ENCODE measurements at regions not wholly inside any gene's neighbourhood (a gene's known extent, or its start where the extent isn't known, plus 50 kb on each side); places are given as distances from the start of the nearest gene placed in this dataset.

- no peaks in the 10 kb centered on the region for H4K20me1 ChIP-seq (ENCODE audit: insufficient read depth, low read length)
- no peaks in the 10 kb centered on the region for H3F3A ChIP-seq (ENCODE audit: insufficient read depth, low read length)
- no peak overlapping the region for H2AFZ ChIP-seq (ENCODE audit: low read length)
- TF ChIP-seq EZH2 (IDR thresholded peaks at IDR 0.05; ENCODE audit: borderline replicate concordance, low read length) (no peak), CTCF (IDR thresholded peaks at IDR 0.05; ENCODE audit: low read length) (no peak)
- H3K4me3 ChIP-seq (ENCODE audit: low read depth, low read length, poor library complexity, severe bottlenecking), result no peak overlapping the region
- no peaks in the 10 kb centered on the region for H3K79me2 ChIP-seq (ENCODE audit: insufficient read depth, low read length)
- no peaks in the 10 kb centered on the region for H3K27me3 ChIP-seq (ENCODE audit: insufficient read depth, low read length)
- no peak overlapping the region for H3K9ac ChIP-seq (ENCODE audit: low read length)
- no peak overlapping the region for H3K4me2 ChIP-seq (ENCODE audit: low read length)
- H3K36me3 ChIP-seq (ENCODE audit: insufficient read depth, low read length), result no peaks in the 10 kb centered on the region
- H3K9me3 ChIP-seq (ENCODE audit: low read length), result no peaks in the 10 kb centered on the region
- no peaks in the 10 kb centered on the region for H3K4me1 ChIP-seq (ENCODE audit: insufficient read depth, low read length, severe bottlenecking)
- H3K27ac ChIP-seq (ENCODE audit: low read depth, low read length, poor library complexity, severe bottlenecking), result no peak overlapping the region
- H3K9me2 ChIP-seq (ENCODE audit: low read depth, low read length), result no peaks in the 10 kb centered on the region
These were observed 120.0 kb upstream of the SCN7A start for GRCh38 chr2:166614029-166614428.

- H3F3A ChIP-seq (ENCODE audit: insufficient read depth, low read length), result no peaks in the 10 kb centered on the region
- no peak overlapping the region for H3K27ac ChIP-seq (ENCODE audit: low read depth, low read length, poor library complexity, severe bottlenecking)
- no peak overlapping the region for H2AFZ ChIP-seq (ENCODE audit: low read length)
- H3K4me3 ChIP-seq (ENCODE audit: low read depth, low read length, poor library complexity, severe bottlenecking), result no peak overlapping the region
- H3K79me2 ChIP-seq (ENCODE audit: insufficient read depth, low read length), result no peaks in the 10 kb centered on the region
- no peaks in the 10 kb centered on the region for H4K20me1 ChIP-seq (ENCODE audit: insufficient read depth, low read length)
- no peak overlapping the region for H3K9ac ChIP-seq (ENCODE audit: low read length)
- H3K4me1 ChIP-seq (ENCODE audit: insufficient read depth, low read length, severe bottlenecking), result no peaks in the 10 kb centered on the region
- H3K9me3 ChIP-seq (ENCODE audit: low read length), result no peaks in the 10 kb centered on the region
- H3K27me3 ChIP-seq (ENCODE audit: insufficient read depth, low read length), result no peaks in the 10 kb centered on the region
- H3K4me2 ChIP-seq (ENCODE audit: low read length), result no peak overlapping the region
- TF ChIP-seq EZH2 (IDR thresholded peaks at IDR 0.05; ENCODE audit: borderline replicate concordance, low read length) (no peak), CTCF (IDR thresholded peaks at IDR 0.05; ENCODE audit: low read length) (no peak)
- H3K9me2 ChIP-seq (ENCODE audit: low read depth, low read length), result no peaks in the 10 kb centered on the region
- H3K36me3 ChIP-seq (ENCODE audit: insufficient read depth, low read length), result no peaks in the 10 kb centered on the region
These were observed 119.2 kb upstream of the SCN7A start for GRCh38 chr2:166613226-166613625.

- H3F3A ChIP-seq (ENCODE audit: insufficient read depth, low read length), result no peaks in the 10 kb centered on the region
- H3K27me3 ChIP-seq (ENCODE audit: insufficient read depth, low read length), result no peaks in the 10 kb centered on the region
- H3K9me2 ChIP-seq (ENCODE audit: low read depth, low read length), result no peaks in the 10 kb centered on the region
- H3K27ac ChIP-seq (ENCODE audit: low read depth, low read length, poor library complexity, severe bottlenecking), result no peak overlapping the region
- H3K4me2 ChIP-seq (ENCODE audit: low read length), result no peak overlapping the region
- H3K9me3 ChIP-seq (ENCODE audit: low read length), result no peaks in the 10 kb centered on the region
- H3K4me1 ChIP-seq (ENCODE audit: insufficient read depth, low read length, severe bottlenecking), result no peaks in the 10 kb centered on the region
- H3K36me3 ChIP-seq (ENCODE audit: insufficient read depth, low read length), result no peaks in the 10 kb centered on the region
- no peaks in the 10 kb centered on the region for H3K79me2 ChIP-seq (ENCODE audit: insufficient read depth, low read length)
- H4K20me1 ChIP-seq (ENCODE audit: insufficient read depth, low read length), result no peaks in the 10 kb centered on the region
- TF ChIP-seq EZH2 (IDR thresholded peaks at IDR 0.05; ENCODE audit: borderline replicate concordance, low read length) (no peak), CTCF (IDR thresholded peaks at IDR 0.05; ENCODE audit: low read length) (no peak)
- no peak overlapping the region for H2AFZ ChIP-seq (ENCODE audit: low read length)
- H3K9ac ChIP-seq (ENCODE audit: low read length), result no peak overlapping the region
- H3K4me3 ChIP-seq (ENCODE audit: low read depth, low read length, poor library complexity, severe bottlenecking), result no peak overlapping the region
These were observed 118.2 kb upstream of the SCN7A start for GRCh38 chr2:166612214-166612613.

All from OCI-LY1 (cell line).